Tibial artery (tissue), 4 donors: ENCODE measurements at regions not wholly inside any gene's neighbourhood (a gene's known extent, or its start where the extent isn't known, plus 50 kb on each side); places are given as distances from the start of the nearest gene placed in this dataset.

ENCODE experiments used
- DNase-seq, 2 donors: peaks; one replicate each; pipeline ENCODE4 v3.0.0-alpha.2; 2019
- H3K27ac ChIP-seq, 2 donors: fragments of 200-600 bp; sonication (generic) in 1 of 2; 1 replicate in 1 of 2; 2 replicates in 1 of 2; pipeline ENCODE4 v1.5.1; 2018 to 2019; ENCODE audit warnings: mild to moderate bottlenecking in 1 of 2
- H3K27me3 ChIP-seq, 2 donors: fragments of 200-600 bp; sonication (generic) in 1 of 2; one replicate each; pipeline versions ENCODE4 v1.5.1 to v1.6.0; 2016 to 2019
- H3K36me3 ChIP-seq, 3 donors: fragments of 200-600 bp; sonication (generic) in 2 of 3; one replicate each; pipeline ENCODE4 v1.5.1; 2016 to 2019; ENCODE audit warnings: mild to moderate bottlenecking in 2 of 3
- H3K4me1 ChIP-seq, 4 donors: fragments of 200-600 bp; sonication (generic) in 2 of 4; 1 replicate in 3 of 4; 2 replicates in 1 of 4; pipeline ENCODE4 v1.5.1; 2016 to 2019
- H3K4me3 ChIP-seq, 2 donors: fragments of 200-600 bp; sonication (generic) in 1 of 2; 1 replicate in 1 of 2; 2 replicates in 1 of 2; pipeline ENCODE4 v1.5.1; 2018 to 2019; ENCODE audit warnings: mild to moderate bottlenecking in 2 of 2
- H3K9me3 ChIP-seq, 3 donors: fragments of 200-600 bp; sonication (generic) in 1 of 3; one replicate each; pipeline ENCODE4 v1.5.1; 2016 to 2019
- intact Hi-C: fragments of 100-400 bp; cut with DNase I; formaldehyde crosslinking; loops from one replicate; pipeline ENCODE4 v1.15.0; 2023; ENCODE audit warnings: low total_unique reads
- TF ChIP-seq, protein P1 (sequence below), 2 experiments: fragments of 200-600 bp in 1 of 2; fragments of 450-650 bp in 1 of 2; IDR thresholded peaks; one replicate each; pipeline ENCODE4 v1.5.1; 2017 to 2019; ENCODE audit warnings: antibody characterized with exemption in 2 of 2, mild to moderate bottlenecking in 1 of 2, moderate library complexity in 1 of 2

DNA sequence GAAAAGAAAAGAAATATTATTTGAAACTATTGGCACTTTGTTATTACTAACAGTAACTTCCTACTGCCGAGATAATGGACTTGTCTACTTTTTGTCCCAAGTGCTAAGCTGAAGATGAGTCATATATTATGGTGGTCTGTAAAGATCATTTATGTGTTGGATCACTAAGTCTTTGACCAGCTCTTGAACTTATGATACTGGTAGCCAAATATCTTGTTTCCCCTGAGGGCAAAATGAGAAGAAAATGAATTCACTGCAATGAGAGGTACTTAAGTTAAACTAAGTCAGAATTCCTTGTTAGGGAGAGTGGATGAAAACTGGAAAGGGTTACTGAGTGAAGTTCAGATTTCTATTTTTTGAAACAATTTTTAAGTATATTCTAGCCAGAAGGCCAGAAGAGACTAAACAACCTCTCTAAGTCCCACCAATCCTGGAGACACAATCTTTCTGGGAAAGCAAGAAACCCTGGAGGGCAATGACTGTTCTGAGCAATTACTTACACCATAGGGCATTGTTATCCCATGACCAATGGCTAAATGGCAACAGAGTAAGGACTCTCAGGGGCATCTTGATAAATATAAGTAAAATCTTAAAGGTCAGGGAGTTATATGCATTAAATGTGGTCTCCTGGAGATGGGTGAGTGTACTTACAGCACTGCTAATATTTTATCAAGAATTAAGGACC, 287.7 kb downstream of the STIM2 start:
- no peak for DNase-seq
- TF ChIP-seq, protein P1, sequence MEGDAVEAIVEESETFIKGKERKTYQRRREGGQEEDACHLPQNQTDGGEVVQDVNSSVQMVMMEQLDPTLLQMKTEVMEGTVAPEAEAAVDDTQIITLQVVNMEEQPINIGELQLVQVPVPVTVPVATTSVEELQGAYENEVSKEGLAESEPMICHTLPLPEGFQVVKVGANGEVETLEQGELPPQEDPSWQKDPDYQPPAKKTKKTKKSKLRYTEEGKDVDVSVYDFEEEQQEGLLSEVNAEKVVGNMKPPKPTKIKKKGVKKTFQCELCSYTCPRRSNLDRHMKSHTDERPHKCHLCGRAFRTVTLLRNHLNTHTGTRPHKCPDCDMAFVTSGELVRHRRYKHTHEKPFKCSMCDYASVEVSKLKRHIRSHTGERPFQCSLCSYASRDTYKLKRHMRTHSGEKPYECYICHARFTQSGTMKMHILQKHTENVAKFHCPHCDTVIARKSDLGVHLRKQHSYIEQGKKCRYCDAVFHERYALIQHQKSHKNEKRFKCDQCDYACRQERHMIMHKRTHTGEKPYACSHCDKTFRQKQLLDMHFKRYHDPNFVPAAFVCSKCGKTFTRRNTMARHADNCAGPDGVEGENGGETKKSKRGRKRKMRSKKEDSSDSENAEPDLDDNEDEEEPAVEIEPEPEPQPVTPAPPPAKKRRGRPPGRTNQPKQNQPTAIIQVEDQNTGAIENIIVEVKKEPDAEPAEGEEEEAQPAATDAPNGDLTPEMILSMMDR (IDR thresholded peaks at IDR 0.05), result no peak
- Histone ChIP-seq H3K27me3 (no peaks in the 10 kb centered on the region), H3K36me3 (no peaks in the 10 kb centered on the region), H3K4me1 (no peaks in the 10 kb centered on the region), H3K9me3 (no peaks in the 10 kb centered on the region), H3K4me3 (no peak overlapping the region), H3K27ac (no peak overlapping the region)
- intact Hi-C loops, result no loop called here

DNA sequence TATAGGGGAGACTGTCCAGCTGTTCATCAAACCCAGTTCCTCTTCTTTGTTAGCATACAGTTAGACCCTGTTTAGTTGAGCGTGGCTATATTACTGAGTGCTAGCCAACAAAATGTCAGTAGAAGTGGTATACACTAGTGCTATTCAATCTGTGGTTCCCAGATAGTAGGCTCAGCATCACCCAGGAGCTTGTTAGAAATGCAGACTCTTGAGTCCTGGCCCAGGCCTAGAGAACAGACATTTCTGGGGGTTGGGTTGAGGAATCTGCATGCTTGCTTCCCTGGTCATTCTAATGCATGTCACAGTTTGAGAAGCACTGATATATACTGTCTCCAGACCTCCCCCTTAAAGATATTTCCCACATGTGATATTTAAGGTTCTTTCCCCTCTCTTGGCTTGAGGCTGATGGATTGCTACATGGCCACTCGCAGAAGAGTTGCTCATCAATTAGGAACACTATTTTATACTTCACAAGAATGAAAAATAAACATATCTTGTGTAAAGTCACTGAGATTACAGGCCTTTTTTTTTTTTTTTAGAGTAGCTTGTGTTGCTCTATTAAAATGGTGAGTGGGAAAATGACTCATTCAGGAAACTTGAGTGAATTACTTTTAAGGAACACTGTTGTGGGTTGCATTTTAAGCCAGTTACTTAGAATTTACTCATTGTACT, 289.0 kb downstream of the STIM2 start:
- Histone ChIP-seq H3K4me3 (no peak overlapping the region), H3K4me1 (no peaks in the 10 kb centered on the region), H3K36me3 (no peaks in the 10 kb centered on the region), H3K9me3 (no peaks in the 10 kb centered on the region), H3K27ac (no peak overlapping the region), H3K27me3 (no peaks in the 10 kb centered on the region)
- intact Hi-C loops, result no loop called here
- TF ChIP-seq, protein P1 (IDR thresholded peaks at IDR 0.05), result no peak
- DNase-seq, result no peak

DNA sequence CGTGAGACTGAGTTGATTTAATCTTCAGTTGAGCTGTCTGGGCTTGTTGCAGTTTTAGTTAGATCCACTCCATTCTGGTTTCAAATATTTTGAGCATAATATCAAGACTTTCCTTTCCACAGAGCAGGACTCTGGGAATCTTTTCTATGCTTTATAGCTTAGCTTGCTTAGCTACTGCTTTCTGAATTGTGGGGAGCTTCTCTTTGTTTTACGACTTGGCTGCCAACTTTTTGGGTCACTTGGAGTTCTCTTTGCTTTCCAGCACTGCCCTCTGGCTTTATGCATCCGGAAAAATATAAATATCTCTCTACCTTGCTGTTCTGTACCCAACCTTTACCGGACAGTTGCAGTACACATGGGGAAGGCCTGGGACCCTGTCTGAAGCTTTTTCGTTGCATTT, 292.1 kb downstream of the STIM2 start:
- TF ChIP-seq, protein P1 (IDR thresholded peaks at IDR 0.05), result no peak
- no peak for DNase-seq
- no peaks in the 10 kb centered on the region for H3K36me3 ChIP-seq

DNA sequence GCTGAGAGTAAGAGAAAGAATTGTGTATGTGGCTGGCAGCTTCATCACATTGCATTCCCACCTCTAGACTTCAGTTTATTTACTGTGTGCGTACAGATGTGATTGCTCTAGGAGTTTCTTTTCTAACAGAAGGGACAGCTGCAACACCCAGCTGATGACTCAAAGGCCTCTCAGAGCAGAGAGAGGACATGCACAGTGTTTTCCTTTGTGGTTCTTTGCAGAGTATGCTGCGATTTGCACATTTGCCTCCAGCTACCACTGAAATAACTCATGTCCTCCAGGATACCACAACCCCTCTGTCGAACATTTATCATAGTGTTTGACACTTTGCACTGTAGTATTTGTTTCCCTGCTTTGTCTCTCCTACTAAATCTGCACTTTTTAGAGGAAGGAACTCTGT, 294.1 kb downstream of the STIM2 start:
- H3K27me3 ChIP-seq, result no peaks in the 10 kb centered on the region
- DNase-seq, result no peak

More for the DNA sequence above, 292.1 kb downstream of the STIM2 start:
- Histone ChIP-seq H3K27ac (no peak overlapping the region), H3K4me3 (no peak overlapping the region), H3K9me3 (no peaks in the 10 kb centered on the region), H3K27me3 (no peaks in the 10 kb centered on the region), H3K4me1 (no peaks in the 10 kb centered on the region)
- intact Hi-C loops, result no loop called here

DNA sequence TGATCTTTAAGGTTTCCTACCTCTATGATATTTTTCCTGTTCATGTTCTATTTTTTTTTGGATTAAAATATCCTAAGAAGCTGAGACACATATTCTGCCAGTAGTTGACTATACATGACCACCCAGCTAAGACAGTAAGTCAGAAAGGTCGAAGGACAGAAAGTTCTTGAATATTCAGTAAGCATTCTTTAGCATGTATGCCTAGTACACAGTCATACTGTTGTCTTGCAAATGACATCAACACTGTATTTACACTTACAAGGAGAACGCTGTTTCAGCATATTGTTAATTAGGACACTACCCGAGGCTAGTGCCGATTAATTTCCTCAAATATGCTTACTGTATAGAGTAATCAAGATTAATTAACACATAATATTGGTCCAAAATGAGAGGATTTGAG, 300.6 kb downstream of the STIM2 start:
- DNase-seq, result no peak
- TF ChIP-seq, protein P1 (IDR thresholded peaks at IDR 0.05), result no peak
- no peaks in the 10 kb centered on the region for H3K36me3 ChIP-seq
- intact Hi-C loops, result no loop called here
- no peaks in the 10 kb centered on the region for H3K9me3 ChIP-seq
- no peaks in the 10 kb centered on the region for H3K27me3 ChIP-seq
- H3K4me3 ChIP-seq, result no peak overlapping the region
- H3K27ac ChIP-seq, result no peak overlapping the region
- no peaks in the 10 kb centered on the region for H3K4me1 ChIP-seq

More for the DNA sequence above, 294.1 kb downstream of the STIM2 start:
- TF ChIP-seq, protein P1 (IDR thresholded peaks at IDR 0.05), result no peak
- no peaks in the 10 kb centered on the region for H3K36me3 ChIP-seq
- H3K9me3 ChIP-seq, result no peaks in the 10 kb centered on the region
- intact Hi-C loops, result no loop called here
- no peak overlapping the region for H3K27ac ChIP-seq
- H3K4me3 ChIP-seq, result no peak overlapping the region
- no peaks in the 10 kb centered on the region for H3K4me1 ChIP-seq
